Heart left ventricle (tissue), 16 donors: ENCODE measurements at regions not wholly inside any gene's neighbourhood (a gene's known extent, or its start where the extent isn't known, plus 50 kb on each side); places are given as distances from the start of the nearest gene placed in this dataset.

Experiments used
- ATAC-seq, 4 donors: fragments of 200-7000 bp; cut with Tn5 transposase; one replicate each; pipeline ENCODE4 v1.9.1; 2020 to 2022; ENCODE audit warnings: moderate library complexity in 4 of 4, mild to moderate bottlenecking in 3 of 4, moderate number of reproducible peaks in 1 of 4
- DNase-seq, 5 donors: peaks; one replicate each; pipeline ENCODE4 v3.0.0-alpha.2; 2020
- H3K27ac ChIP-seq, 12 donors: fragments of 200-600 bp; sonication (generic) in 4 of 12; one replicate each; pipeline versions ENCODE4 v1.5.0 to v1.8.0; 2016 to 2022; ENCODE audit warnings: mild to moderate bottlenecking in 2 of 12
- H3K27me3 ChIP-seq, 9 donors: fragments of 200-600 bp; sonication (generic) in 2 of 9; one replicate each; pipeline versions ENCODE4 v1.5.1 to v1.8.0; 2016 to 2022; ENCODE audit warnings: mild to moderate bottlenecking in 3 of 9
- H3K36me3 ChIP-seq, 9 donors: fragments of 200-600 bp; sonication (generic) in 2 of 9; one replicate each; pipeline versions ENCODE4 v1.5.0 to v1.8.0; 2018 to 2022; ENCODE audit warnings: mild to moderate bottlenecking in 2 of 9
- H3K4me1 ChIP-seq, 12 donors: fragments of 200-600 bp; sonication (generic) in 4 of 12; one replicate each; pipeline versions ENCODE4 v1.5.0 to v1.8.0; 2016 to 2022; ENCODE audit warnings: mild to moderate bottlenecking in 3 of 12
- H3K4me3 ChIP-seq, 12 donors: fragments of 200-600 bp; sonication (generic) in 4 of 12; one replicate each; pipeline versions ENCODE4 v1.5.0 to v1.8.0; 2017 to 2022; ENCODE audit warnings: mild to moderate bottlenecking in 9 of 12, moderate library complexity in 4 of 12
- H3K9me3 ChIP-seq, 12 donors: fragments of 200-600 bp; sonication (generic) in 4 of 12; one replicate each; pipeline versions ENCODE4 v1.5.0 to v1.8.0; 2016 to 2022; ENCODE audit warnings: mild to moderate bottlenecking in 1 of 12
- POLR2A ChIP-seq, 2 donors: fragments of 450-650 bp; IDR thresholded peaks; one replicate each; pipeline ENCODE4 v1.6.1; 2017; ENCODE audit warnings: antibody characterized with exemption in 2 of 2, mild to moderate bottlenecking in 2 of 2, moderate library complexity in 2 of 2
- WGBS, 4 donors: extraction: QIAGEN DNeasy Blood & Tissue Kit in 2 of 4; methylation state at CpG; one replicate each; pipeline versions ENCODE4 v1.1.5 to v1.1.7; 2013 to 2018; 5-methylcytosine and 5-hydroxymethylcytosine counted together
- intact Hi-C, 10 donors: fragments of 100-400 bp; cut with DNase I; formaldehyde crosslinking; loops; one replicate each; pipeline versions ENCODE4 v1.11.1 to v1.14.2; 2022
- TF ChIP-seq, protein P1 (sequence below), 12 donors: fragments of 200-600 bp; sonication (generic) in 4 of 12; IDR thresholded peaks; one replicate each; pipeline versions ENCODE4 v1.5.0 to v1.8.0; 2018 to 2022; ENCODE audit warnings: antibody characterized with exemption in 12 of 12, mild to moderate bottlenecking in 5 of 12
- donor health status: ischemic (EF 13 %, LVEDD 7.1; RV severe dilation, severe dysfunction).
- donor health status: healthy with polysubstance abuse.
- donor health status: DM: no; HTN: yes; CAD: no.
- donor health status: DM: no; HTN: no; CAD: no.
- donor health status: ischemic (EF 25% LVEDD 6.9; RV normal size, moderate dysfunction).
- donor health status: ischemic (EF 25% LVEDD 5.7; RV mildly dilated, moderate dysfunction).
- donor health status: healthy.
- donor health status: DM: yes; HTN: yes; CAD: no.
- donor health status: ischemic (EF 35%, LVEDD 5.7; RV mildly dilated, moderate dysfunction).
- donor health status: nonischemic (EF 11% LVEDD 7.7; RV severe dilation, severe dysfunction).
- donor health status: DM: yes; HTN: yes; CAD: no.
- donor health status: PGD.
- donor health status: ischemic (EF 29% LVEDD 5.4; RV normal size, mild dysfunction).
- donor health status: nonischemic (EF 23%, LVEDD 6.1; RV moderate dilation, normal function).

DNA sequence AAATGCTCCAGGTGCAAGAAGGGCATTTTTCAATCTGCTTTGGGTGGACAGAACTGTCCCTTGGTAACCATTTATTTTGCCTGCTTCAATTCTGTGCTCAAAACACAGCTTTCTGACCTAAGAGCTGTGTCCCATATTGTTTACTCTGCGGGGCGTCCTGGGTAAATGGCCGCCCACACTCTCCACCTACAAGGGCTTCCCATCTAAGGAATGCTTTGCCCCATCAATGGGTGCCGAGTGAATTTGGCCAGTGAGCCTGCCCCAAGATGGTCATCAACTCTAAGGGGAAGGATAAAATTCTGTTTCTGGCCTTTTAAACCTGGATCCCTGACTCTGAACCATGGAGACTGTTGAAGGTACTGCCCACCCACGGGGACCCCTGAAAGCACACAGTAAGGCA is 55.5 kb upstream of the FAM89A start:
- intact Hi-C loops, result loop anchor here in 3 of 10 donors (10.0 kb wide), 2 partner anchors 109 to 119 kb away; no protein-coding TSS in a partner anchor
- Histone ChIP-seq H3K9me3 (no peaks in the 10 kb centered on the region), H3K4me1 (peaks cover 0 to 12% (median 4%) of the 10 kb centered on the region in 12 donors), H3K36me3 (no peaks in the 10 kb centered on the region), H3K27ac (no peak overlapping the region), H3K27me3 (peaks cover 0 to 2% (median 0%) of the 10 kb centered on the region in 9 donors), H3K4me3 (no peak overlapping the region)
- no peak for TF ChIP-seq POLR2A (IDR thresholded peaks at IDR 0.05)
- TF ChIP-seq, protein P1, sequence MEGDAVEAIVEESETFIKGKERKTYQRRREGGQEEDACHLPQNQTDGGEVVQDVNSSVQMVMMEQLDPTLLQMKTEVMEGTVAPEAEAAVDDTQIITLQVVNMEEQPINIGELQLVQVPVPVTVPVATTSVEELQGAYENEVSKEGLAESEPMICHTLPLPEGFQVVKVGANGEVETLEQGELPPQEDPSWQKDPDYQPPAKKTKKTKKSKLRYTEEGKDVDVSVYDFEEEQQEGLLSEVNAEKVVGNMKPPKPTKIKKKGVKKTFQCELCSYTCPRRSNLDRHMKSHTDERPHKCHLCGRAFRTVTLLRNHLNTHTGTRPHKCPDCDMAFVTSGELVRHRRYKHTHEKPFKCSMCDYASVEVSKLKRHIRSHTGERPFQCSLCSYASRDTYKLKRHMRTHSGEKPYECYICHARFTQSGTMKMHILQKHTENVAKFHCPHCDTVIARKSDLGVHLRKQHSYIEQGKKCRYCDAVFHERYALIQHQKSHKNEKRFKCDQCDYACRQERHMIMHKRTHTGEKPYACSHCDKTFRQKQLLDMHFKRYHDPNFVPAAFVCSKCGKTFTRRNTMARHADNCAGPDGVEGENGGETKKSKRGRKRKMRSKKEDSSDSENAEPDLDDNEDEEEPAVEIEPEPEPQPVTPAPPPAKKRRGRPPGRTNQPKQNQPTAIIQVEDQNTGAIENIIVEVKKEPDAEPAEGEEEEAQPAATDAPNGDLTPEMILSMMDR (IDR thresholded peaks at IDR 0.05), result no peak
- no peak for ATAC-seq
- WGBS, 4 donors, result 86 to 92% (median 88%) methylated on average over 5 of the region's 5 CpGs
- no peak for DNase-seq

- Histone ChIP-seq H3K27me3 (peaks cover 0 to 2% (median 0%) of the 10 kb centered on the region in 9 donors), H3K4me1 (peaks cover 0 to 12% (median 4%) of the 10 kb centered on the region in 12 donors), H3K36me3 (no peaks in the 10 kb centered on the region), H3K27ac (no peak overlapping the region), H3K4me3 (no peak overlapping the region), H3K9me3 (no peaks in the 10 kb centered on the region)
- TF ChIP-seq, protein P1 (IDR thresholded peaks at IDR 0.05), result no peak
- no peak for TF ChIP-seq POLR2A (IDR thresholded peaks at IDR 0.05)
- DNase-seq (no peak), ATAC-seq (no peak)
- 92 to 93% (median 93%) methylated on average over 3 of the region's 3 CpGs for WGBS, 4 donors
- intact Hi-C loops, result loop anchor here in 4 of 10 donors (5.0 to 10.0 kb wide), 4 partner anchors 57 to 120 kb away; no protein-coding TSS in a partner anchor
Observed at GRCh38 chr1:231094421-231094820, 54.4 kb upstream of the FAM89A start.

DNA sequence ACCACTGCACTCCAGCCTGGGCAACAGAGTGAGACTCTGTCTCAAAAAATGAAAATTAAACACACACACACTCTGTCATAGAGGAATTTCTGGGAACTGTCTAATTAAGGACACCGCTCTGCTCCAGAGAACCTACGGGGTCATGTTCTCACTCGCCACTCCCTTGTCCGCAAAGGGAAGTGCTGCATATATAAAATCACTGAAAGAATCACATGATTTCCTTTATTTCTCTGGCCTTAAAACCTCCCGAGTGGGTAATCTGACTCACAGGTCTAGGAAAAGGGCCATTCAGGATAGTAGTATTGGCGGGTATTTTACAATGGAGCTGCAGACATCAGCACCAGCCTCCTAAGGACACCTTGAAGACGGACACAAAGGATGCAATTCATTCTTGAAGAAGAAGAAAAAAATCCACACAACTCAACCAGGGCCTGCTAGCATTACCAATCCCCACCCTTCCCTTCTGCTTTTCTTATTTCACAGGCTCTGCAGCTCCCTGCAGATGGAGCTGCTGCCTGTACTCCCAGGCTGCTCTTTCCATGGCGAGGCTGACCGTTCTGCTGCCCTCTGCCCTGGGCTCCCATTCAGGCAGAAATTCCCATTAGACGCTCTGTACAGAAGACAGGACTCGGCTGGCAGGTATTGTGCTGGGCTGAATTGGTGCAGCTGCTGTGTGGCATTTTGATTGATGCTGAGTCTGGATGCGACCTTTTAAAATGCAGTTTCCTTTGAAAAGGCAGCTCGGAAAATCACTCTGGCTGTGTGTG is 53.3 kb upstream of the FAM89A start:
- Histone ChIP-seq H3K4me3 (no peak overlapping the region), H3K9me3 (no peaks in the 10 kb centered on the region), H3K36me3 (no peaks in the 10 kb centered on the region), H3K27ac (peak overlapping the region in 1 of 12 donors; percentile 35), H3K4me1 (peaks cover 0 to 12% (median 4%) of the 10 kb centered on the region in 12 donors), H3K27me3 (peaks cover 0 to 2% (median 0%) of the 10 kb centered on the region in 9 donors)
- DNase-seq (no peak), ATAC-seq (peak in 3 of 4 donors; percentile 54 to 83 (median 63))
- no peak for TF ChIP-seq POLR2A (IDR thresholded peaks at IDR 0.05)
- TF ChIP-seq, protein P1 (IDR thresholded peaks at IDR 0.05), result peak in 2 of 12 donors; percentile 17 to 27
- WGBS, 4 donors, result 37 to 55% (median 47%) methylated on average over 13 of the region's 13 CpGs
- intact Hi-C loops, result loop anchor here in 4 of 10 donors (5.0 to 10.0 kb wide), 4 partner anchors 56 to 121 kb away; no protein-coding TSS in a partner anchor

DNA sequence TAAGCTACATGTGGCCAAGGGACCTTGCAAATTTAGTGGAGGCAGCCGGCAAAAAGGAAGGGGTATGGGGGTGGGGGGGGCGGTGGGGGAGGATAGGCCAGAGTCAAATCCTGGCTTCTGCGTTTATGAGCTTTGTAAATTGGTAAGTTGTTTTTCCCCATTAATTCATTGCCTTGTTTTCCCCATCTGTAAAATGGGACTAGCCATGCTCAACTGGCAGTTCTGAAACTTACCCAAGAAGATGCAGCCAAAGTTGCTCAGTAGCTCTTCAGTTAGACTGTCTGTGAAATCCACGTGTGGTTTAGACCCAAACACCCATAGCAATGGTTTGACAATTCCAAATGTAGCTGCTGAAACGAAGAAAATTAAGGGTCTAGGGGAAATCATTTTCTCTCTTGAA is 52.3 kb upstream of the FAM89A start:
- DNase-seq (no peak), ATAC-seq (no peak)
- no peaks in the 10 kb centered on the region for H3K36me3 ChIP-seq
- WGBS, 4 donors, result 77 to 82% (median 80%) methylated on average over 5 of the region's 5 CpGs
- H3K4me3 ChIP-seq, result no peak overlapping the region
- H3K9me3 ChIP-seq, result no peaks in the 10 kb centered on the region
- peaks cover 0 to 12% (median 4%) of the 10 kb centered on the region in 12 donors for H3K4me1 ChIP-seq
- peaks cover 0 to 2% (median 0%) of the 10 kb centered on the region in 9 donors for H3K27me3 ChIP-seq
- TF ChIP-seq POLR2A (IDR thresholded peaks at IDR 0.05), result no peak
- TF ChIP-seq, protein P1 (IDR thresholded peaks at IDR 0.05), result no peak
- intact Hi-C loops, result loop anchor here in 4 of 10 donors (5.0 to 10.0 kb wide), 4 partner anchors 55 to 122 kb away; no protein-coding TSS in a partner anchor
- no peak overlapping the region for H3K27ac ChIP-seq
